HEK293 (cell line): ENCODE measurements at regions not wholly inside any gene's neighbourhood (a gene's known extent, or its start where the extent isn't known, plus 50 kb on each side); places are given as distances from the start of the nearest gene placed in this dataset.

ENCODE experiments used
- CTCF ChIA-PET: fragments of 350-600 bp; formaldehyde crosslinking; extraction: SDS; loops from one replicate; lab custom pipeline; 2021; ENCODE audit warnings: antibody characterized with exemption; lab: Yijun Ruan, JAX
- POLR2A ChIA-PET: fragments of 300-600 bp; formaldehyde crosslinking; extraction: SDS; loops from one replicate; lab custom pipeline; 2020; ENCODE audit warnings: antibody characterized with exemption, inconsistent platforms; lab: Yijun Ruan, JAX
- H3K27ac ChIP-seq: fragments of 200-500 bp; sonication (Bioruptor generic); 2 replicates; pipeline ENCODE4 v1.5.1; 2014; ENCODE audit warnings: low read depth, low read length, control low read depth, inconsistent platforms; ENCODE audit errors: extremely low read depth
- H3K36me3 ChIP-seq, 2 experiments: fragments of 200-500 bp in 1 of 2; sonication (Bioruptor generic) in 1 of 2; 1 replicate in 1 of 2; 2 replicates in 1 of 2; pipeline ENCODE4 v1.5.1; 2014 to 2017; ENCODE audit warnings: inconsistent platforms in 2 of 2, low read length in 2 of 2; ENCODE audit not compliant: control insufficient read depth in 2 of 2, insufficient read depth in 1 of 2
- H3K4me1 ChIP-seq: fragments of 200-500 bp; sonication (Bioruptor generic); 2 replicates; pipeline ENCODE4 v1.5.1; 2014; ENCODE audit warnings: mild to moderate bottlenecking, low read length, inconsistent platforms; ENCODE audit not compliant: control insufficient read depth, insufficient read depth
- H3K4me3 ChIP-seq: 2 replicates; pipeline ENCODE4 v1.5.1; 2011; ENCODE audit warnings: low read depth, mild to moderate bottlenecking, control low read depth, low read length, moderate library complexity
- H3K9me3 ChIP-seq: fragments of 200-500 bp; sonication (Bioruptor generic); 2 replicates; pipeline ENCODE4 v1.5.1; 2014; ENCODE audit warnings: low read depth, low read length, inconsistent platforms; ENCODE audit not compliant: control insufficient read depth, insufficient read depth
- EGR2 ChIP-seq: fragments of 450-650 bp; formaldehyde crosslinking; IDR thresholded peaks from 2 replicates; pipeline ENCODE4 v1.5.1; 2016; ENCODE audit warnings: low read depth, missing biosample characterization, missing genetic modification characterization
- KLF7 ChIP-seq: fragments of 450-650 bp; formaldehyde crosslinking; IDR thresholded peaks from 2 replicates; pipeline ENCODE4 v1.5.1; 2016; ENCODE audit warnings: missing biosample characterization, missing genetic modification characterization, borderline replicate concordance
- PRDM4 ChIP-seq: fragments of 450-650 bp; formaldehyde crosslinking; IDR thresholded peaks from 2 replicates; pipeline ENCODE4 v1.5.1; 2017; ENCODE audit warnings: missing biosample characterization, missing genetic modification characterization
- PRDM6 ChIP-seq: fragments of 450-650 bp; formaldehyde crosslinking; IDR thresholded peaks from 2 replicates; pipeline ENCODE4 v1.5.1; 2017; ENCODE audit warnings: missing biosample characterization, missing genetic modification characterization
- SALL2 ChIP-seq: fragments of 450-650 bp; formaldehyde crosslinking; IDR thresholded peaks from 2 replicates; pipeline ENCODE4 v1.5.0; 2017; ENCODE audit warnings: missing biosample characterization, mild to moderate bottlenecking, missing genetic modification characterization, borderline replicate concordance
- SCRT1 ChIP-seq: fragments of 450-650 bp; formaldehyde crosslinking; IDR thresholded peaks from 2 replicates; pipeline ENCODE4 v1.5.1; 2016; ENCODE audit warnings: missing biosample characterization, missing genetic modification characterization, borderline replicate concordance
- SP2 ChIP-seq: fragments of 450-650 bp; formaldehyde crosslinking; IDR thresholded peaks from 2 replicates; pipeline ENCODE4 v1.5.1; 2016; ENCODE audit warnings: missing biosample characterization, missing genetic modification characterization
- ZBTB17 ChIP-seq: fragments of 450-650 bp; formaldehyde crosslinking; IDR thresholded peaks from 2 replicates; pipeline ENCODE4 v1.5.1; 2016; ENCODE audit warnings: missing biosample characterization, missing genetic modification characterization
- ZNF140 ChIP-seq: fragments of 450-650 bp; formaldehyde crosslinking; IDR thresholded peaks from 2 replicates; pipeline ENCODE4 v1.5.1; 2016; ENCODE audit warnings: missing biosample characterization, missing genetic modification characterization
- ZNF274 ChIP-seq, 2 experiments: fragments of 200-500 bp in 1 of 2; fragments of 450-650 bp in 1 of 2; sonication (Bioruptor generic) in 1 of 2; formaldehyde crosslinking in 1 of 2; IDR thresholded peaks; 2 replicates each; pipeline versions ENCODE4 v1.5.1 to v1.6.1; 2014 to 2016; ENCODE audit warnings: borderline replicate concordance in 1 of 2, inconsistent platforms in 1 of 2, low read length in 1 of 2, missing biosample characterization in 1 of 2, missing genetic modification characterization in 1 of 2
- ZNF341 ChIP-seq: fragments of 450-650 bp; formaldehyde crosslinking; IDR thresholded peaks from 2 replicates; pipeline ENCODE4; 2016; ENCODE audit warnings: low read depth, missing biosample characterization, missing genetic modification characterization
- ZNF394 ChIP-seq: fragments of 450-650 bp; formaldehyde crosslinking; IDR thresholded peaks from 2 replicates; pipeline ENCODE4 v1.5.1; 2016; ENCODE audit warnings: missing biosample characterization, missing genetic modification characterization, mild to moderate bottlenecking, moderate library complexity, borderline replicate concordance
- ZNF426 ChIP-seq: fragments of 450-650 bp; formaldehyde crosslinking; IDR thresholded peaks from 2 replicates; pipeline ENCODE4 v1.5.1; 2017; ENCODE audit warnings: missing biosample characterization, missing genetic modification characterization, mild to moderate bottlenecking, inconsistent platforms, moderate library complexity
- ZNF610 ChIP-seq: fragments of 450-650 bp; formaldehyde crosslinking; IDR thresholded peaks from 2 replicates; pipeline ENCODE4 v1.5.1; 2016; ENCODE audit warnings: missing biosample characterization, missing genetic modification characterization, borderline replicate concordance
- ZNF629 ChIP-seq: fragments of 450-650 bp; formaldehyde crosslinking; IDR thresholded peaks from 2 replicates; pipeline ENCODE4 v1.5.1; 2017; ENCODE audit warnings: missing biosample characterization, missing genetic modification characterization
- ZNF692 ChIP-seq: fragments of 450-650 bp; formaldehyde crosslinking; IDR thresholded peaks from 2 replicates; pipeline ENCODE4 v1.5.1; 2016; ENCODE audit warnings: missing biosample characterization, missing genetic modification characterization
- ZNF704 ChIP-seq: fragments of 450-650 bp; formaldehyde crosslinking; IDR thresholded peaks from 2 replicates; pipeline ENCODE4 v1.5.1; 2016; ENCODE audit warnings: missing biosample characterization, missing genetic modification characterization
- ZNF830 ChIP-seq: fragments of 450-650 bp; IDR thresholded peaks from 2 replicates; pipeline ENCODE4 v1.5.0; 2018; ENCODE audit warnings: missing biosample characterization, missing genetic modification characterization, low read depth, mild to moderate bottlenecking, moderate library complexity
- ZNF837 ChIP-seq: fragments of 450-650 bp; formaldehyde crosslinking; IDR thresholded peaks from 2 replicates; pipeline ENCODE4 v1.5.1; 2016; ENCODE audit warnings: missing biosample characterization, missing genetic modification characterization

GRCh38 chr10:9848981-9849380, 1168.7 kb upstream of the CELF2 start (continued):
- TF ChIP-seq ZNF629 (no peak), ZNF704 (tag by site-specific recombination) (no peak), ZNF140 (tag by site-specific recombination) (no peak), ZNF426 (tag by site-specific recombination) (no peak)

- Histone ChIP-seq H3K36me3 (no peaks in the 10 kb centered on the region), H3K4me3 (no peak overlapping the region), H3K4me1 (no peaks in the 10 kb centered on the region), H3K27ac (no peak overlapping the region), H3K9me3 (no peaks in the 10 kb centered on the region)
- CTCF ChIA-PET = interaction anchor here (0.5 kb wide), 1 partner anchor 11 kb away, joined by 3 read pairs; no protein-coding TSS in a partner anchor
- TF ChIP-seq KLF7 (tag by site-specific recombination) (no peak), ZNF837 (no peak), ZNF341 (tag by site-specific recombination) (no peak), EGR2 (tag by site-specific recombination) (no peak), ZNF830 (tag by site-specific recombination) (no peak), SP2 (tag by site-specific recombination) (no peak), ZNF610 (tag by site-specific recombination) (no peak), ZBTB17 (no peak), SCRT1 (tag by site-specific recombination) (no peak), PRDM6 (no peak), ZNF274 (IDR thresholded peaks at IDR 0.05; ENCODE audit: low read length) (no peak), ZNF274 (tag by site-specific recombination; IDR thresholded peaks at IDR 0.05; ENCODE audit: borderline replicate concordance) (no peak), ZNF692 (tag by site-specific recombination) (no peak), PRDM4 (no peak), SALL2 (no peak), ZNF394 (no peak)
- POLR2A ChIA-PET = no interaction called here
Observed at GRCh38 chr10:9850415-9850814, 1167.3 kb upstream of the CELF2 start.
